Inflammatory macrophage treated with lipopolysaccharide for 1 hour (primary cell): ENCODE measurements at regions not wholly inside any gene's neighbourhood (a gene's known extent, or its start where the extent isn't known, plus 50 kb on each side); places are given as distances from the start of the nearest gene placed in this dataset.

ENCODE experiments used
- DNase-seq, 2 donors: peaks; one replicate each; pipeline ENCODE4 v3.0.0-alpha.2; 2020 to 2022

DNA sequence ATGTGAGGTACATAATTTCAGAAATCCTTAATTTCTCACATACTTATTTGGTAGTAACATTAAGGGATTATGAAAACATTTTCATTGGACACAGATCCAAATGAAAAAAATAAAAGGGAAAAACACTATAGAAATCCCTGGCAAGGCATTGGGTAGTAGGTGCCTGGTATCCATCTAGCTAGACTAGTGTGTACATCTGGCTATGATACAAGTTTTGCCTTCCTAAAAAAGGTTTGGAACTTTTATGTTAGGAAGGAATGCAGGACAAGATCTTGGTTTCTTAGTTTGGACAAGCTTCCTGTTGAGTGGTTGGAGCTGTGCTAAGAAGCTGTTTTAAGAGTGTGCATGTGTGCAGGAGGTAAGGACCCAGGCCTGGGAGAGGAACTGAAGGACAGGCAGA lies 252.3 kb upstream of the GLI3 start:
- DNase-seq = no peak

DNA sequence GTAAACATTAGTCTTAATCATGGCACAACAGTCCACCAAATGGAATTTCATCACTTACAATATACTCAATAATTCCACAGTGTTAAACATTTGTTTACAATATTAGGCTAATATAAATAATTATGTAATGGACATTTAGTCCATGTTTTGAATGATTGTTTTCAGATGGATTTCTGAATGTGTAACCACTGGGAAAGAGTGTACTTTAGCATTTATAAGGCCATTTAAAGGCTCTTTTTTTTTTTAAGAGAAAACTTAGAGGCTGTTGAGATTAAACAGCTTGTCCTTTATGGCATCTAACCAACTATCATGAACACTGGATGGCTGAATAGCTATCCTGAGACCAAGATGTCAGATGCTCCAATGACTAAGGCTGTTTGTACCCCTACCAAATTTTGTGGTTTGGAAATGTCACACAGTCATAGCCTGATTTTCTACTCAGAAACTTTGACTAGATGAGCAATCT lies 248.3 kb upstream of the GLI3 start:
- DNase-seq = no peak

DNA sequence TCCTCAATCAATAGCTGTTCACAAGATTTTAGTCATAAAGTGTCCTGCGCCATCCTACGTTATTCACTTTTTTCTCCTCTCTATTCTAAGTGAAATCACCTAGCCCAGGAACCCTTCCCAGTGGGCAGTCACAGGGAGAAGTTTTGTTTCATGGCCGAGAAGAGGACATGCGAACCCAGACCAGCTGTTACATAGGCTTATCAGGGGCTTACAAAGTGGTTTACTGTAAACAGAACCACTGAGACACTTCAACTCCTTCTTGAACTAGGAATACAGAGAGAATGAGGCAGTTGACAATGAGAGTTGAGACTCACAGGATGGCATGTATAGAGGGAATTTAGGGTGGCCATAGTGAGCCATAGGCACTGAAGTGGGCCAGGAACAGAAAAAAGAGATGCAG lies 246.9 kb upstream of the GLI3 start:
- no peak for DNase-seq

DNA sequence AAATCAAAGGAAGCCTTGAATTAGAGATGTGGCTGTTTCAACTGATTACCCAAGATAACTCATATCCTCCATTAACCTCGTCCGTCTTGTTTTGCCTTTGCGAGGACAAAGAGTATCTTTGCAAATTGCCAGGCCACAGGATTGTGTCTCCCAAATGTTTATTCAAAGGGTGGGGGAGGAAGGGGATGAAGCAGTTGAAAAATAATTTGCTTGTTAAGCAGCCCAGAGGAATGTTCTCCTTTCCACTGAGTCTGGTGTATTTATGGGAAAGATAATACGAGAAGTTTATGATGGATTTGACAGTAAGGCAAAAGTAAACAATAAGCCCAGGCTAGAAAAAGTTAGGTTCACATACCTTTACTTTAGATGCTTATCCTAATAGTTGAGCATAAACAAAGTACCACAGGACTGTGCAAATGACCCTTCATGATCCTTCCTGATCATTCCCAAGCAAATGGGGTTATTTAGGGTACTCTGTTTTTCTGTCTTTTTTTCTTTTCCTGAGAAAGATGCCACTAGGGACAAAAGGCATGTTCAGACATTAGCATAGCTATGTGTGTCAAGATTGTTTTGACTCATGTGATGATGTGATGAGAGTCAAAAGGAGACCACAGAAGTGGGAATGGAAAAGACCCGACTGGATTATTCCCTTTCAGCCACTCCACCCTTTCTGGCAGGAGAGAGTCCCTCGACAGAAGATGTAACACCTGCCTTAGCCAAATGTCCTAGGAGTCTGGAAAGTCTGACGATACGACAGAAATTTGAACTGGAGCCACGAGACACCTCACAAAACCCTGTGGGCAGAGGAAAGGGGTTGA lies 243.0 kb upstream of the GLI3 start:
- DNase-seq = no peak

DNA sequence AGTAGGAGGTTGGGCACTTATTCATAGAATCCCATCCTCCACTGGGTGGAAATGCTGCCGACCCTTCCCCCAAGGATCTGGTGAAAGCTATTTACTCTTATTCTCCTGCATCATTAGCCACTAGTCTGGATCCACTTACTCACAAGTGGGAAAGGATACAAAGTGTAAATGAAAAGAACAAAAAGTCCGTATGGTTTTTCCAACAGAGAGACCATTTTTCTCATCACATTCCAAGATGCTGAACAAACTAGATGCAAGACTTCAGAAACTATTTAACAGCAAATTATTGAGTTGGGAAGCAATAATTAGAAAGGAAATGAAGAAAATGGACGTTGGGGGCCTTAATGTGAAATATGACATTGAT lies 242.4 kb upstream of the GLI3 start:
- no peak for DNase-seq

DNA sequence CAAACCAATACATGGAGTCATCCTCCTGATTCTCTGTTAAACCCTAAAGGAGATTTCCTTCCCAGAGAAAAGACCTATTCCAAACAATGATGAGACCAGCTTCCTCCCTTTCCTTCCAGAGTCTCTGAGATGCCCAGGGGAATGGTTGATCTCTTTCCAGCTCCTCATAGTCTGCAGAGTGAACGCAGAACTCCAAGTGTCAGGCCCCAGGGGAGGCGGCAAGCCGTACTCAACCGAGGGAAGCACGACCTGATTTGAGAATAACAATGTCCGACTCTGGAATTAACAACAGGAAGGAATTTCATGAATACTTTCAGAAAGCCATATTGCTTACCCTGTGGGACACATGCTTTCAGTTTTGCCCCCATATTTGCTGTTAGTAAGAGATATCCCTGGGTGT lies 241.7 kb upstream of the GLI3 start:
- DNase-seq = no peak

DNA sequence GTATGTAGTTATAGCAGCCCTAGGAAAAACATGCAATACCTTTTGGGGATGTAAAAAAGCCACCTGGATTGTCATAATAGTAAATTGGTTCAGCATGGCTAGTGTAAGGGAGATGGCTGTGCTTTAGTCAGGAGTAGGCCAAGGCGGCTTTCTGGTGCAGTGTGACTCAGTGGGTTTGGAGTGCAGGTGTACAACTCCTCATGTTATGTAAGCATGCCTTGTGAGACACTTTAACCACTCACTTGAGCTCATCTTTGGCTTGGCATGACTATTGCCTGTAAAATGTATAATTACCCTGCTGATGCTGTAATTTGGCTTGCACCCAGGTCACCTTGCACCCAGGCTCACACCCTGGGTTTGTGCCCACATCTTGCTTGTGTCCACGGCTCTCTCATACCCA lies 239.2 kb upstream of the GLI3 start:
- no peak for DNase-seq

DNA sequence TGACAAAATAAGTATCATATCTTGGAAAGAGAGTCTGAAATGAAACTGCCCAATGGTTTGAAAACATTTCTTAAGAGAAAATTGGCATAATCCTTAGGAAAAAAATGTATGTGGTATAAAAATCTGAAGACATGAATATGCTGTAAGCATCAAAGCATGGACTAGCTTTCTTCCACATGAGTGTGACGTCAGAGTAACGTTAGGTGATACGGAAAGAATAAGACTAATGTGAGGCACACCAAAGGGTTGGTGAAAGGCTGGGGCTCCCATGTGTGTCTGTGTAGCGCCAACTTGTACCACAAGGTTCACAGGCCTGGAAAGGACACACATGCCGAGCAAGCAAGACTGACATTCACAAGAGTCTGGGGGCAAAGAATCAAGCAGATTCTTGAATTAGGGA lies 238.1 kb upstream of the GLI3 start:
- no peak for DNase-seq

DNA sequence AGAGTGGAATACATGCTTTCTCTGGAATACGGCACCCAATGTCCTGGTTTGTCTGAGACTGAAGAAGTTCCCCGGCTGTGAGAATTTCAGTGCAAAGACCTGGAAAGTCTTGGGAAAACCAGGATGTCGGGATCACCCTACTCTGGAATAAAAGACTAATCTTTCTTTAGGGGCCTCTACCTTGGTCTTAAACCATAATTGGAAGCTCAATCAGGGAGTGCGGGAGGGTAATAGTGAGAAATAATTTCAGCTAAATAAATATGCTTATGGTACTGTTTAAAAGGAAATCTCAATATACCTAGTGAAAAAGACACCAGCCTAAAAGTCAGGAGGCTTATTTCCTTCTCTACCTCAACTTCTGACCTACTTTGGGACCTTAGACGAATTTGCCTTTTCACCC lies 236.1 kb upstream of the GLI3 start:
- DNase-seq = no peak

DNA sequence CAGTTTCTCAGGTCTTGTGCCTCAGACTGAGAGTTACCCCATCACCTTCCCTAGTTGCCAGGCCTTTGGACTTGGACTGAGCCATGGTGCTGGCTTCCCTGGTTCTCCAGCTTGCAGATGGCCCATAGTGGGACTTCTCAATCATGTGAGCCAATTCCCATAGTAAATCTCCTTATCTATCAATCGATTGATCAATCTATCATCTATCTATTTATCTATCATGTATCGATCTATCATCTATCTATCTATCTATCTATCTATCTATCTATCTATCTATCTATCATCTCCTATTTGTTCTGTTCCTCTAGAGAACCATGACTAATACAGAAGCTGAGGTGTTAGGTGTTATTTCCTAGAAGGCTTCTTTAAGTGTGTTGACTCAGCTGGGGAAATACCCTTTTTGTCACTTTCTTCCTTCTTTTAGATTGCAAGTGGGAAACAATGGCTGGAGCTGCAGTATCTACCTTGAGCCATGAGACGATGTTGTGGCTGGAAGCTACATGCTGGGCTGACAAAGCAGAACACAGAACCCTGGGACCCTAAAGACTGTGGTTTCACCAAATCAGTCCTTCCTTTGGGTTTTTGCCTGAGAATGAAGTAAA lies 234.7 kb upstream of the GLI3 start:
- no peak for DNase-seq

DNA sequence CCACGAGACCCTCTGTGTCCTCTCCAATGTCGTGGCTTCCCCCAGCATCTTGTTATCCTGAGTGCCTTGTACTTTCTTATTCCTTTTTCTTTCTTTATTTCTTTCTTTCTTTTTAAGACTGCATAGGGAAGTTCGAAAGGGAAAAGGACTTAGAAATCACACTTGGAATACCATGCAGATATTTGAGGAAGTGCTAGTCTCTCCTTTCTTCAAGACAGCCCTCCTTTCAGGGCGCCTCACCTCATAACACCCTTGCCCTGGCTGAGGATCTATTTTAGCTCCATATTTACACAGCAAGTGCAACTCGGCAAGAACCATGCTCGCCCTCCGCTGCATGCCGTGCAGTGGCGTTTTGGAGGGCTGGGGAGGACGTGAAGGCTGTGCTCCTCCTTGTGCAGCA lies 232.3 kb upstream of the GLI3 start:
- DNase-seq = no peak

DNA sequence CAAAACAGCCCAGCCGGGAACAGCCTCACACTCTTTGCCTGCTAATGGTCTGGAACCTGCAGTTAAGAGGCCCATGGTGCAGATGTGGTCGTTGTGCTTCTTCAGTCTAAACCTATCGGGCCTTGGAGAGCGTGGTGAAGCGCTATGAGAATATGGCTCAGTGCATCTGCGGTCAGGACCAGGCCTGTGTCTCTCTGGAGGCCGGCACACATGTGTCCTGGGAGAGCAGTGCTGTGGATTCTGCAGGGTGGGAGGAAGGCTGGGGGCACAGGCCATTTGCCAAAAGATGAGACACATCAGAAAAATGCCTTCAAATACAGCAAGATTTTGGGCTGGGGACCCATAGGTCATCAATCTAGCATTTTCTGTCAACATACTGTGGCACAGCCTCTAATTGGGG lies 231.5 kb upstream of the GLI3 start:
- no peak for DNase-seq

DNA sequence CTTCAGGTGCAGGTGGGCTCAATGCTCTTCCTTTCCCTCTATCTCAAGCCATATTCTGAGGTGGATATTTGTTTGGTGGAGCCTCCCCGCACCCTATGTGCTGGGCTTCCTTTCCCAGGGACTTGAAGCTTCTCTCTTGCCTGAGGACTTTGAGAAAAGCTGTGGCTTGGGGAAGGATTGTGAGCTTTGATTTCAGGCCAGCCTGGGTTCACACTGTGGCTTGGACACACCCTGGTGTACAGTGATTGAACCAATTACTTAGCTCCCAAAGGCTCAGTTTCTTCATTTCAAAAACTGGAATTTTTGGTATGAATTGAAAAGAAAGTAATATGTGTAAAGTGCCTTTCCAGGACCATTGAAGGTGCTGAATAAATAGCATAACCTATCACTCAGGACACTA lies 224.5 kb upstream of the GLI3 start:
- no peak for DNase-seq

DNA sequence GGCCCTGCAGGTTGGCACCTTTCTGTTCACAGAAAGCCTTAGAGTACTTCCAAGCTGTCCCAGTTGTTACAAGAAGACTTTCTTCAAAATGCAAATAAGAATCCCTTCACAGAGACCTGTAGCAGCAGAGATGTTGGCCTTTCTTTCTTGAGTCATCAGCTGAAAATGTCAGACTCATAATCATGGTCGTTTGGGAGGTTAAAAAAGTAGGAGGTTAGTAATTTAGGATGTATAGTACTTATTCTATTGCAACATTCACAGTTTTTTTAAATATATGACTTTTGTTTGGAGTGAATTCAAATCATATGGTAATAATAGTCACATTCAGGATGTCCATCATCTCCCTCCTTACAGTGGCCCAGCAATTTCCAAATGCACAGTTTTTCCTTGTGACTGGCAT lies 223.9 kb upstream of the GLI3 start:
- DNase-seq = no peak

DNA sequence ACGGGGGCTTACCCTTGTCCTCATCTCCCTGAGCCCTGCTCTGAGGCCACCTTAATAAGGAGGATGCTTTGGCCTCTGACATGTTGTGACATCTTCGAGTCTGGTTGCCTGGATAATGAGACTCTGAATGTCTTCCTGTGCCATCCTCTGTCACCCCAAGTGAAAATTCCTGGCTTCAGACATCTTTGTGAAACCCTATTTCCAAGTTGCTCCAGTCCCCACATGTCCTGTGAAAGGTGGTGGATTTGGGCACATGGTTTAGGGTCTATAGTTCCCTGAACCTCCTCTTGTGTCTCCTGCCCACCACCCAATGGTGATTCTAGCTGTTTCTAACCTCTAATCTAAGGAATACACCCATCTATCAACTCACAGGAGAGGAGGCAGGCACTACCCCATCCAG lies 223.1 kb upstream of the GLI3 start:
- no peak for DNase-seq

DNA sequence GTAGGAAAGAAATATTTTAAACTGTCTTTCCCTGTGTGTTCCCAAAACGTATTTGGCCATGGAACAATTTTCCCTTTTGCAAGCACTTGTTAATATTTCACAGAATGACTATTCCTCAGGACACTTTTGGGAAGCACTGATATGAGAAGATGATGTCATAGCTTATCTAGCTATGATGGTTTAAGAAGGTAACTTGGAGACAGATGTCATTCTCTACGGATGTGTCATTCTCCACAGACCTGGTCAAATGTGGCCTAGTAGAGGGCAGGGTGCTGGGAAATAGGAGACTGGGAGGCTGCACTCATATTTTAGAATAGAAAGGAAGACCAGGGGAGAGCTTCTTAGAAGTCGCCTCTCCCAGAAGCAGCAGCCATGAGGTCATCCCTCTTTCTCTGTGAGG lies 220.7 kb upstream of the GLI3 start:
- DNase-seq = no peak

DNA sequence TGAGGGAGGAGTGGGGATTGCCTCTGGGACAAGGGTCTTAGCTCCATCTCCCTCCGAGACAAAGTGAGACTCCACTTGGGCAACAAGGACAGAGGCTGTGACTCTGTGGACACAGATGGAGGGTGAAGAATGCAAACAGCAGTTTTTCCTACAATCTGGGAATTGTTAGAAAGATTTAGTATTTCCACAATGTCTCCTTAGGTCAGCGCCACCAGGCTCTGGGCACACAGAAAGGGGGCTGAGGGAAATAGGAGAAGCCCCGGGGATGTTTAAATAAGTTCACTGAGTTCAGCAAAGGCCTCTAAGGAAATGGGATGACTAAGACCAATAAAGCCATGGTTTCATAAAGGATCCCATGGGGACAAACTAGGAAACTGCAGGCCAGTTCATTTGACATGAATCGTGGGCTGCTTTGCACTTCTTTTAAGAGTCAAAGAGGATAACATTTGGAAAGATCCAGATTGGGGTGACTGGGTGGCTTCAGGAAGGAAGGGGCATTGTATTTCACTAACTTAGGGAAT lies 219.8 kb upstream of the GLI3 start:
- no peak for DNase-seq

DNA sequence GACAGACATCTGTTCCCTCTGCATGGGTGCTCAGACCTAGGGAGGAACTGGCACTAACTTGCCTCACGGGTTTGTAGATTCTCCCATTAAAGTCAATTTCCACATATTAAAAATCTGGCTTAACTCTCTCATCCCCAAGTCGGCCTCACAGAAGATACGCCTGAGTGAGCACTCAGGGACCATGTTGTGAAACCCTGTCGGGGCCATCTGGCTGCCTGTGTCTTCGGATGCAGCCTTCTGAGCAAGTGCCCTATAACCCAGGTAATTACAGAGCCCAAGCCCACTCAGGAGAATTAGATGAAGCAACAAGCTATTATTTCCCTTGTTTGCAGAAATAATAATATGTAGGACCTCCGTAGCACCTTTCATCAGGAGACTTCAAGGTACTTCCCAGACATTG lies 219.3 kb upstream of the GLI3 start:
- no peak for DNase-seq

DNA sequence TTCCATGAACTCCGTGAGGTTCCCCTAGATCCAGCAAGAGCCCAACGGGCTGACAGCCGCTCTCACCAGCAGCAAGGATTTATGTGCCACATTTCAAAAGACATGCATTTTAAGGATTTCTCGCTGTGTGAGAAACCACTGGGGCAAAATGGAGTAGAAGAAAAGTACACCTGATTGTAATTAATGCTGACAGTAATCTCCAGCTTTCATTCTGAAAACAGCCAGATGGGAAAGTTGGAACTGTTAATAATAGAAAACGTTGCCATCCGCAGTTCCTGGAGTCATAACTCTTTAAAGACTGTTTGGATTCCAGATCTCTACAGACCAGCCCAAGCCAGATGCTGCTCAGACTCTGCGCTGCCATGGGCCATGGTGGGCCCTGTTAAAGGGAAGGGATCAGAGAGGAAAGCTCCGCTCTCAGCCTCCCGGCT lies 216.9 kb upstream of the GLI3 start:
- no peak for DNase-seq

DNA sequence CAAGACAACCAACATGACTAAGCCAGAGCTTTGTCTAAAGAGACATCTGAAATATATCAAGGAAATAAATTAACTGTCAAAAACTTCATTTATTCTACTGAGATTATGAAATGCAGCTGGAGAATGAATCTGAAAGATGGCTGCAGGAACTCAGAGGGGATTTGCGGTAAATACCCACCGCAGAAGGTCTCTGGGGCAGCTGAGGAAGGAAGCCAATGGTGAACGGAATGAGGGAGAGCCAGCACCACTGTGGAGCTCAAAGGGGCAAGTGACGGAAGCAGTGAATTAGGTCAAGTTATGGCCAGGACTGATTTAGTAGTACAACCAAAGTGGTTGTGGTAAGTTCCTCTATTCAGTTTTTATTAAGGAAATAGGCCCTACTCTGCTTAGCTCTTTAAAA lies 215.3 kb upstream of the GLI3 start:
- DNase-seq = no peak

DNA sequence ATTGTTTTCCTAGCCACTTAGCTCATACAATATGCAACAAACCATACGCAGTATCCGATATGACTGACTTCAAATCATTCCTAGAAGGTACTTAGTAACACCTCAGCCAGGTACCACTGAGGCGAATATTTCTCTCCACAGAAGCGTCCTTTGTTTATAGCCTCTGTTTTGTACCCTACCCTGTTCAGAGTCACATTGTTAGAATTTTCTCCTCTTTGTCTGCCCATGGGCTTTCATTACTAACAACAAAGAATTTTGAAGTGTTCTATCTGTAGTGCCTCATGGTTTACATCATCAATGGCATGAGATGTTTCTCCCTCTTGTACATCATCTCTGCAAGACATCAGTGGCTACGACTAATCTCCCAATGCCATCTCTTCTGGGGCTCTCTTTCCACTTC lies 212.4 kb upstream of the GLI3 start:
- no peak for DNase-seq

DNA sequence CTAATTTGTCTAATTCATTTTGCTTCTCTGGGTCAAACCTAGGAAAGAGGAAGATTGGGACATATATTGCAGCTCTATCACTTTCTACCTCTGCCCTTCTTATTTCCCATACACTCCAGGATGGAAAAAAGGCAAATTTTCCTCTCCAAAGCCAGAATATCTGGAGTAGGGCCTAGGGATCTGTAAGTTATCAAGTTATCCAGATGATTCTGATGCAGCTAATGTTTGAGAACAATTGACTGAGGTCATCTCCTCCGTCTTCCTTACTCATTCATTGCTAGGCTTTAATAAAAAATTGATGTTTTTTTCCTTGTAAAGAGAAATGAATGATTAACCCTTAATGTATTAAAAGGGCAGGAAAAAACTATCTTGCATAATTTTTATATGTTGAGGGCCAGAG lies 211.9 kb upstream of the GLI3 start:
- no peak for DNase-seq

DNA sequence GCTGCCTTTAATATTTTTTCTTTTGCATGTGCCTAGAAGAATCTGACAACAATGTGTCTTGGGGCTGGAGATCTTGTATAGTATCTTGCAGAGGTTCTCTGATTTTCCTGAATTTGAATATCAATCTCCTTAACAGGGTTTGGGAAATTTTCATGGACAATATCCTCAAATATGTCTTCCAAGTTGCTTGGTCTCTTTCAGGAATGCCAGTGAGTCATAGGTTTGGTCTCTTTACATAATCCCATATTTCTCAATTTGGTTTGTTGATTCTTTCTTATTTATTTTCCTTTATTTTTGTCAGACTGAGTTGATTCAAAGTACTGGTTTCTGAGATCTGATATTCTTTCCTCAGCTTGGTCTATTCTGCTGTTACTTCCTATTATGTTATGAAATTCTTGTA lies 208.7 kb upstream of the GLI3 start:
- no peak for DNase-seq

DNA sequence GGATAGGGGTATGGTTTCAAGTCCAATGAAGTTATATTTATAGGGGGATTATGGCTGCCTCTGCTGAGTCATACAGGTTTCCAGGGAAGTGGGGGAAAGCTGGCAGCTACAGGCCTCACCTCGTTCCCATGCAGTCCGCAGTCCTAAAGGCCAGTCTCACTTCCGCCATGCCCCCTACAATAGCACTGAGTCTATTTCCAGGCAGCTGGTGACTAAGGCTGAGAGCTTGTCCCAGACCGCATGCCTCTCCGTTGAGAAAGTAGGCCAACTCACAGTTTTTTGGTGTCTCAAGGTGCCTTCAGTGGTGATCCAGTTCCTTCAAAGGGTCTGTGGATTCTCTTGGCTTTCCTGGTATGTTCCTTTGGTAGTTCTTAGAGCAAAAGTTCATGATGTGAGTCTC lies 203.9 kb upstream of the GLI3 start:
- no peak for DNase-seq

DNA sequence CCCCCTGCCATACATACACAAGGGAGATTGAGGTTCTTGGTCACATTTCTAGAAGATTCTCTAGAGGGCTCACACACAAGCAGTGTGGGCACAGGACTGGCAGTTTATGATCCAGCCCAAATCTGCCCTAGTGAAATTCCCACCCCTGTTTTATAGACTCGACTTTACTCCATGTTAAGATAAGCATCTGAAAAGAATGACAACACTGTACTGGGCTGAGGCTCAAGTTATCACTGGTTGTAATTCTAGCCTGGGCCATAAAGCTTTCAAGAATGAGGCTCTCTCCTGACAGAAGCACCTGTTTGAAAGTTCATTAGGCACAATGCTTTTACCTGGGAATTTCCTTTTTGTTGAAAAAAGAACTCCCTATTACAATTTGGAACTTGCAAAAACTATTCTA lies 195.6 kb upstream of the GLI3 start:
- DNase-seq = no peak
